KMS-11 (cell line): ENCODE measurements at regions not wholly inside any gene's neighbourhood (a gene's known extent, or its start where the extent isn't known, plus 50 kb on each side); places are given as distances from the start of the nearest gene placed in this dataset.

Experiments
- H2AFZ ChIP-seq: fragments of 200-600 bp; sonication (generic); 2 replicates; pipeline ENCODE4 v1.6.1; 2016; ENCODE audit warnings: antibody characterized with exemption, mixed run types, low read depth
- H3K27ac ChIP-seq: fragments of 200-600 bp; sonication (generic); 2 replicates; pipeline ENCODE4 v1.6.1; 2016; ENCODE audit warnings: mild to moderate bottlenecking, mixed run types
- H3K27me3 ChIP-seq: fragments of 200-600 bp; sonication (generic); 2 replicates; pipeline ENCODE4 v1.6.1; 2017; ENCODE audit warnings: mild to moderate bottlenecking, low read depth, mixed run types, moderate library complexity; ENCODE audit not compliant: insufficient read depth
- H3K36me3 ChIP-seq: fragments of 200-600 bp; sonication (generic); 2 replicates; pipeline ENCODE4 v1.6.1; 2017; ENCODE audit warnings: mild to moderate bottlenecking, mixed run types; ENCODE audit not compliant: insufficient read depth
- H3K4me1 ChIP-seq: fragments of 200-600 bp; sonication (generic); 2 replicates; pipeline ENCODE4 v1.6.1; 2016; ENCODE audit warnings: mild to moderate bottlenecking, low read depth, mixed run types; ENCODE audit not compliant: poor library complexity, severe bottlenecking
- H3K4me2 ChIP-seq: fragments of 200-600 bp; sonication (generic); 2 replicates; pipeline ENCODE4 v1.7.0; 2016; ENCODE audit warnings: mild to moderate bottlenecking, mixed run types
- H3K4me3 ChIP-seq: fragments of 200-600 bp; sonication (generic); IDR thresholded peaks from 2 replicates; pipeline ENCODE4 v1.6.1; 2017; ENCODE audit warnings: low read depth, low read length, mixed read lengths; ENCODE audit not compliant: insufficient read depth
- H3K79me2 ChIP-seq: fragments of 200-600 bp; sonication (generic); 2 replicates; pipeline ENCODE4 v1.6.1; 2016; ENCODE audit warnings: low read depth, mixed run types; ENCODE audit not compliant: insufficient read depth
- H3K9ac ChIP-seq: fragments of 200-600 bp; sonication (generic); 2 replicates; pipeline ENCODE4 v1.6.1; 2016; ENCODE audit warnings: mild to moderate bottlenecking, mixed run types
- H4K20me1 ChIP-seq: fragments of 200-600 bp; sonication (generic); 2 replicates; pipeline ENCODE4 v1.6.1; 2016; ENCODE audit warnings: mild to moderate bottlenecking, mixed run types; ENCODE audit not compliant: insufficient read depth
- TF ChIP-seq, protein P1 (sequence below): fragments of 200-600 bp; sonication (generic); conservative IDR thresholded peaks from 2 replicates; pipeline ENCODE4 v1.6.1; 2017; ENCODE audit warnings: low read depth, mild to moderate bottlenecking, antibody characterized with exemption, low read length, moderate library complexity, mixed read lengths

- Histone ChIP-seq H3K9ac (no peak overlapping the region), H3K79me2 (no peaks in the 10 kb centered on the region), H3K4me2 (no peak overlapping the region), H3K36me3 (no peaks in the 10 kb centered on the region), H3K4me1 (no peaks in the 10 kb centered on the region), H3K27me3 (no peaks in the 10 kb centered on the region), H2AFZ (no peak overlapping the region), H4K20me1 (no peaks in the 10 kb centered on the region), H3K4me3 (no peak overlapping the region), H3K27ac (no peak overlapping the region)
- TF ChIP-seq, protein P1, sequence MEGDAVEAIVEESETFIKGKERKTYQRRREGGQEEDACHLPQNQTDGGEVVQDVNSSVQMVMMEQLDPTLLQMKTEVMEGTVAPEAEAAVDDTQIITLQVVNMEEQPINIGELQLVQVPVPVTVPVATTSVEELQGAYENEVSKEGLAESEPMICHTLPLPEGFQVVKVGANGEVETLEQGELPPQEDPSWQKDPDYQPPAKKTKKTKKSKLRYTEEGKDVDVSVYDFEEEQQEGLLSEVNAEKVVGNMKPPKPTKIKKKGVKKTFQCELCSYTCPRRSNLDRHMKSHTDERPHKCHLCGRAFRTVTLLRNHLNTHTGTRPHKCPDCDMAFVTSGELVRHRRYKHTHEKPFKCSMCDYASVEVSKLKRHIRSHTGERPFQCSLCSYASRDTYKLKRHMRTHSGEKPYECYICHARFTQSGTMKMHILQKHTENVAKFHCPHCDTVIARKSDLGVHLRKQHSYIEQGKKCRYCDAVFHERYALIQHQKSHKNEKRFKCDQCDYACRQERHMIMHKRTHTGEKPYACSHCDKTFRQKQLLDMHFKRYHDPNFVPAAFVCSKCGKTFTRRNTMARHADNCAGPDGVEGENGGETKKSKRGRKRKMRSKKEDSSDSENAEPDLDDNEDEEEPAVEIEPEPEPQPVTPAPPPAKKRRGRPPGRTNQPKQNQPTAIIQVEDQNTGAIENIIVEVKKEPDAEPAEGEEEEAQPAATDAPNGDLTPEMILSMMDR = no peak
Measured at GRCh38 chr3:135352213-135352612, 557.2 kb downstream of the EPHB1 start.

DNA sequence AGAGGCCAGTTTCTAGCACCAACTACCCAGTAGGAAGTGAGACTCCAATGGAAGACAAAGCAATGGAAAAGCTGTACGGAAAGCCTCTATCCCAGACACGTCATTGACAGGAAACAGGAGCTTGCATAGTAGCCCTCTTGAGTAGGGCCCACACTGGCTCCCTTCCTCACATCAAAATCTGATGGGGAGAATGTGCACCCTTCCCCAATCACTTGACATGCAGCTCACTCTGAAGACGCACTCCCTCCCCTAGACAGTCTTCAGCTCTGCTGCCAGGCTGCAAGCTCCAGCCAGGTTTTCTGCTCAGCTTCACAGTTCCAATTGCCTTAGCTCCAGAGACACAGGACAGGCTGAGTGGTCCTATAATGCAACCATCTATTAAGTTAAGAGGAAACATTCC lies 567.8 kb downstream of the EPHB1 start:
- Histone ChIP-seq H3K4me3 (no peak overlapping the region), H3K27me3 (no peaks in the 10 kb centered on the region), H3K27ac (no peak overlapping the region), H3K9ac (no peak overlapping the region), H3K4me2 (no peak overlapping the region), H4K20me1 (no peaks in the 10 kb centered on the region), H3K79me2 (no peaks in the 10 kb centered on the region), H3K36me3 (no peaks in the 10 kb centered on the region), H2AFZ (no peak overlapping the region), H3K4me1 (no peaks in the 10 kb centered on the region)
- TF ChIP-seq, protein P1 = no peak

DNA sequence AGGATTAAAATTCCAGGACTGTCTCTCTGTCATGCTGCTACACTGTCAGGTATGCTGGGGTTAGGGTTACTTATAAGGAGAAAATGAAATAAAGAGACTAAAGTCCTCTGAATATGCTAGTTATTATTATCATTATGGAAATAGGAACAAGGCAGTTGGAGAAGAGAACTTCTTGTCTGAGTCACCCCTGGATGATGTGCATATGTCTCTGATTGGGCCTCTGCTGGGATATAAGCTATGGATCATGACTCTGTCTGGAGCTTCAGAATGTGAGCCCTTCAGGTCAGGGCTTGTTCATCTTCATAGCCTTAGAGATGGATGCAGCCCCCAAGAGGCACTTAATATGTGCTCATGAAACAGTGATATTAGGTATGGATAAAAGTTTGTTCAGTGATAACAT lies 569.6 kb downstream of the EPHB1 start:
- Histone ChIP-seq H2AFZ (no peak overlapping the region), H3K4me1 (no peaks in the 10 kb centered on the region), H3K4me2 (no peak overlapping the region), H3K27me3 (no peaks in the 10 kb centered on the region), H3K79me2 (no peaks in the 10 kb centered on the region), H4K20me1 (no peaks in the 10 kb centered on the region), H3K27ac (no peak overlapping the region), H3K4me3 (no peak overlapping the region), H3K36me3 (no peaks in the 10 kb centered on the region), H3K9ac (no peak overlapping the region)
- TF ChIP-seq, protein P1 = no peak

DNA sequence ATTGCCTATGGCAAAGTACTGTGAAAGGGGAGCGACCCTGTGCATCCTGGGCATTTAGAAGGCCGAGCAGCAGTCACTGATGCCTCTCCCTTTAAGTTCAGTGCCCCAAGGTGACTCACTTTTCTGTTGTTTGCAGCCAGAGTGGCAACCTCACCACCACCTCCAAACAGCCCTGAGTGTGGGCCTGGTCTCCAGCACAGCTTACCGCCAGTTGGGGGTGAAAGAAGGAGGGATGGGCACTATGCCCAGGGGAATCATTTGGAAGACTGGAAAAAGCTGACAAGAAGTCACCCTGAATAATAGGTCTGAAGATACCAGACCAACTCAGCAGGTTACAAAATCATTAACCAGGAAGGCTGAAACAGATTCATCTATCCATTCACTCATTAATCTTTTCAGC lies 571.8 kb downstream of the EPHB1 start:
- Histone ChIP-seq H3K36me3 (no peaks in the 10 kb centered on the region), H3K4me1 (no peaks in the 10 kb centered on the region), H3K9ac (no peak overlapping the region), H4K20me1 (no peaks in the 10 kb centered on the region), H3K4me3 (no peak overlapping the region), H2AFZ (no peak overlapping the region), H3K27ac (no peak overlapping the region), H3K79me2 (no peaks in the 10 kb centered on the region), H3K4me2 (no peak overlapping the region), H3K27me3 (no peaks in the 10 kb centered on the region)
- TF ChIP-seq, protein P1 = no peak
